ENCODE measurements at regions not wholly inside any gene's neighbourhood (a gene's known extent, or its start where the extent isn't known, plus 50 kb on each side); places are given as distances from the start of the nearest gene placed in this dataset.

GRCh38 chr2:58972737-58973136 is 731.6 kb upstream of the FANCL start:
- intact Hi-C loops (cut with DNase I) = no loop called here
- DNase-seq (no peak), ATAC-seq (no peak)
- WGBS, 2 donors = 44 to 47% methylated on average over 1 of the region's 1 CpG
- Histone ChIP-seq H3K36me3 (no peaks in the 10 kb centered on the region), H3K4me1 (no peaks in the 10 kb centered on the region), H3K4me3 (no peak overlapping the region), H3K27ac (no peak overlapping the region), H3K27me3 (peaks cover 0 to 2% (median 0%) of the 10 kb centered on the region in 7 donors), H3K9me3 (no peaks in the 10 kb centered on the region)
- TF ChIP-seq CTCF (IDR thresholded peaks at IDR 0.05) = no peak

GRCh38 chr2:58971511-58972360 is 730.6 kb upstream of the FANCL start:
- DNase-seq = no peak
- Histone ChIP-seq H3K4me1 (no peaks in the 10 kb centered on the region), H3K9me3 (no peaks in the 10 kb centered on the region), H3K27me3 (peaks cover 0 to 2% (median 0%) of the 10 kb centered on the region in 7 donors), H3K27ac (no peak overlapping the region), H3K4me3 (no peak overlapping the region), H3K36me3 (no peaks in the 10 kb centered on the region)
- intact Hi-C loops (cut with DNase I) = no loop called here
- no peak for TF ChIP-seq CTCF (IDR thresholded peaks at IDR 0.05)
- ATAC-seq = no peak
- 77 to 81% methylated on average over 14 of the region's 14 CpGs for WGBS, 2 donors

GRCh38 chr2:58970365-58970764 is 729.2 kb upstream of the FANCL start:
- DNase-seq (no peak), ATAC-seq (no peak)
- no peak for TF ChIP-seq CTCF (IDR thresholded peaks at IDR 0.05)
- Histone ChIP-seq H3K4me3 (no peak overlapping the region), H3K27me3 (peaks cover 0 to 2% (median 0%) of the 10 kb centered on the region in 7 donors), H3K9me3 (no peaks in the 10 kb centered on the region), H3K36me3 (no peaks in the 10 kb centered on the region), H3K27ac (no peak overlapping the region), H3K4me1 (no peaks in the 10 kb centered on the region)
- intact Hi-C loops (cut with DNase I) = no loop called here
- 89 to 92% methylated on average over 4 of the region's 4 CpGs for whole genome bisulfite sequencing, 2 donors

GRCh38 chr2:58968885-58969284 is 727.8 kb upstream of the FANCL start:
- no peak for ATAC-seq
- H3K4me1 ChIP-seq = no peaks in the 10 kb centered on the region
- no peak overlapping the region for H3K4me3 ChIP-seq
- intact Hi-C loops (cut with DNase I) = no loop called here
- DNase-seq = no peak
- H3K27me3 ChIP-seq = peaks cover 0 to 2% (median 0%) of the 10 kb centered on the region in 7 donors
- no peaks in the 10 kb centered on the region for H3K9me3 ChIP-seq
- no peaks in the 10 kb centered on the region for H3K36me3 ChIP-seq
- TF ChIP-seq CTCF (IDR thresholded peaks at IDR 0.05) = no peak
- WGBS, 2 donors = 74 to 81% methylated on average over 2 of the region's 2 CpGs
- no peak overlapping the region for H3K27ac ChIP-seq

All from heart right ventricle (tissue), 16 donors.